Stimulated activated CD4-positive, alpha-beta T cell treated with anti-CD3 and anti-CD28 coated beads, Interleukin-4, amount 100 ng/mL, for 48 hours (primary cell): ENCODE measurements at regions not wholly inside any gene's neighbourhood (a gene's known extent, or its start where the extent isn't known, plus 50 kb on each side); places are given as distances from the start of the nearest gene placed in this dataset.

Source experiments
- DNase-seq, 2 donors: peaks; one replicate each; pipeline ENCODE4 v3.0.0-alpha.2; 2020; ENCODE audit warnings: low read depth in 2 of 2

GRCh38 chr12:24138041-24138440, 188.6 kb upstream of the SOX5 start:
- DNase-seq = no peak

DNA sequence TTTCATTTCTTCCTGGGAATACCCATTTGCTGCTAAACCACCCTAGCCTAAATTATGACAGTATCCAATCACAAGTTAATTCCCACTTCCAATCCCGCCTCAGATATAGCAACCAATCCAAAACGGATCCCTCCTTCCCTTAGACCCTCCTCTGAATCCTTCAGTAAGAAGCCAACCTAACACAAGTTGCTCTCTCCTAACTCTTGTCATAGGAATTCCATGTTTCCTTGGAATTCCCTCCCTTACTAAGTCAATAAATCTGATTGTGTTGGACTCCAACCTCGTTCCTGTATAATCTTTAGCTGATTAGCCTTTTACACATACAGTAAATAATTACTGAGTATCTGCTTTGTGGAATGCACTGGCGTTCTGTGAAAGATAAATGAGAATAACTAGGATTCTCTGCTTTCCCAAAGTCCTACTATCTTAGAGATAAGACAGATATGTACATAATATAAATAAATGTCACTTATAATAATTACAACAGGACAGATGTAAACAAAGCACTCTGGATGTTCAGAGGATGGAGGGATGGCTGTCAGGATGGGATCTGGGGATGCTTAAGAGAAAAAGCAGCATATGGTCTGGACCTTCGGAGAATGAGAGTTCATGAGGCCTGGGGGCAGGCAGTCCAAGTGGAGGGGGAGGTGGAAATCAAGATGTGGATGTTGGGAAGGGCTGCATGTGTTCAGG, 185.8 kb upstream of the SOX5 start:
- DNase-seq = no peak

- no peak for DNase-seq
These were observed 184.6 kb upstream of the SOX5 start for GRCh38 chr12:24134092-24134491.

- DNase-seq = no peak
These were observed 183.9 kb upstream of the SOX5 start for GRCh38 chr12:24133384-24133783.

- no peak for DNase-seq
These were observed 178.7 kb upstream of the SOX5 start for GRCh38 chr12:24127919-24128721.

- no peak for DNase-seq
These were observed 175.8 kb upstream of the SOX5 start for GRCh38 chr12:24125280-24125679.

- DNase-seq = no peak
These were observed 172.4 kb upstream of the SOX5 start for GRCh38 chr12:24121911-24122310.

GRCh38 chr12:24118668-24119067, 169.2 kb upstream of the SOX5 start:
- no peak for DNase-seq

GRCh38 chr12:24116548-24116947, 167.1 kb upstream of the SOX5 start:
- no peak for DNase-seq

DNA sequence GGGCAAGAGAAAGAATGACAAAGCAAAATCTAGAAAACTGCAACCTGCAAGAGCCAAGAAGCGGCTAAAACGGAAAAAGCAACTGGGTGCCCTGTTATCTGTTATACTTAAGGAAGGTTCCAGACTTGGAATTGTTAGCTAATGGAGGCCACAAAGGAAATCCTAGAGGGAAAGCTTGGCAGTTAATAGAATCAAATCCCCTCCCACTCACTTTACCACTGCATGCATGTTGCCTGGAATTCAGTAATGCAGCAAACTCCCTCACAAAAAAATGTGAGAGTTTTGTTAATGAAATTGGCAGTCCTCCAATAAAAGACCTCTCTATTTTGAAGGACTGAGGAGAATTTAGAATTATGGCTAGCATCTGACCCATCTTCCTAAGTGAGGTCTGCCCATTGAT, 164.2 kb upstream of the SOX5 start:
- DNase-seq = no peak

DNA sequence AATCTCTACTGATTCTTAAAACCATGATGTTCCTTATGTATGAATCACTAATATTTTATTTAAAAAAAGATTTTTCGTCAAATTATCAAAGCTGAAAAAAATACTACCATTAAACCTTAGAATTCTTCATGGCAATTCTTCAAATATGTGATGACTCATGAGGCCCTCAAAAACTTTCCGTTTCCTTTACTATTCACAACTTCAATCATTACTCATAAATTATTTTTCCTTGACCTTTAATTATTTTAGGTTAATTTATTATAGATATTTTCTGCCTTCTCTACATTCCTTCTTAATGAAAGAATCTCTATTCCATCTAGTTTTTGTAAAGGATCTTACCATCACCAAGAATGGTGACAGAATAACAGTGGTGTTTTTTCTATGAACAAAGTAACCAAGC, 162.1 kb upstream of the SOX5 start:
- no peak for DNase-seq

GRCh38 chr12:24111086-24111485, 161.6 kb upstream of the SOX5 start:
- no peak for DNase-seq

- no peak for DNase-seq
These were observed 160.0 kb upstream of the SOX5 start for GRCh38 chr12:24109381-24110039.

- DNase-seq = no peak
These were observed 153.2 kb upstream of the SOX5 start for GRCh38 chr12:24102676-24103075.

- DNase-seq = no peak
These were observed 150.1 kb upstream of the SOX5 start for GRCh38 chr12:24099576-24099975.

DNA sequence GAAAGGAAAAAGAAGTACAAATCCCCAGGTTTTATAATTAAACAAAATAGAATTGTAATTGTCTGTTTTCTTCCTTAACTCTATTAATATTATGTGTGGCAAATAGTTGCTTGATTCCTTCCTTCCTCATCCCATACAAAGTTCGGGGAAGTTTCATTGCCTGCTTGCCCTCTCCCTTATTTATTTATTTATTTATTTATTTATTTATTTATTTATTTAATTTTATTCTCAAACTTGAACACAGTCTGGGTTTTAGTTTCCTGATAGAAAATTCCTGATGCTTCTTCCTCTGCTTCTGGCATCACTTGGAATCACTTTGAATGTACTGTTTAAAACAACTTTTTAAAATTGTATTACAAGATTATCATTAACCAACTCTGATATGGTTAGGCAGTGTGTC, 145.8 kb upstream of the SOX5 start:
- no peak for DNase-seq

DNA sequence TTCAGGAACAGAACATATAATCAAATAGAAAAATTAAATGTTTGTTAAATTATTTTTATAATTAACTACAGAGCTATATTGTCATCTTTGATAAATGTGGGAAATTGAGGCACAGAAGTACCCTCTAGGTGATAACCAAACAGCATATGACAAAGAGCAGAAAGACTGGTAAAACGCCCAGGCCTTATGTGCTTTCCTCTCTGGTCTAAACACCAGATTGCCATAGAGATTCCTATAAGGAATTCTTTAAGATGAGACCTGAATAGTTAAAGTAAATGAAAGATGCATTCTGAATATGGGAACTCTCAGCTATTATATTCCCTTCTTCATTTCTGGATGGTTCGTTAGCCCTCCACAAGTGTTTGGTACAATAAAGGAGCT, 140.0 kb upstream of the SOX5 start:
- DNase-seq = no peak

DNA sequence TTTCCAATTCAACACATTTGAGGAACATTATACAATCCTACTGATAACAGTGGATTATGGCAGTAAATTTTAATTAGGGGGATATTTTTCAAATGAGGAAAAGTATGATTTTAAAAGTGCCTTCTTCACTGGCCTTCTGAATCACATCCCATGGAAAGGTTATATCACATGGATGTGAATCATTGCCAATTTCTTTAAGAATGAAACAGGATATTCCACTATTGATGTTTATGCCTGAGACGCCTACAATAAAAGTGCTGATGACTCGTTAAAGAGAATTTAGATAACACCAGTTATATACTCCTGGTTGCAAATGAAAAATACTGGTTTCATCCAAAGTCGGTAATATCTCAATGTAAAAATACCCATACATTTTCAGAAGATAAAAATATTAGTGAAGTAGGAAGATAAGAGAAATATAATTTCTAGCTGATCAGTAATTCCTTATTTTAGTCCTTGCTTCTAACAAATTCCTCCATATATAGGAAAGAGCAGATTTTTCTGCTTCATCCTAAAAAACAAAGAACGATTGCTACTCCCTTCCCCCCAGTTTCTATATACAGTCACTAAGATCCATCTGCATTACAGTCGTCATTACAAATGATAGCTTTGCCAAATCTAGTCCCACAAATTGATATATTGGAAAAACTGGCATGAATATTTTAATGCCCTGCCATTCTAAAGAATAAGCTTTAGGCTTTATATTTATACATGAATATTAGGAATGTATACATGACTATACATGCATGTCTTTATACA, 139.5 kb upstream of the SOX5 start:
- DNase-seq = no peak

GRCh38 chr12:24087294-24087693, 137.8 kb upstream of the SOX5 start:
- DNase-seq = no peak

- no peak for DNase-seq
These were observed 135.3 kb upstream of the SOX5 start for GRCh38 chr12:24084800-24085199.

DNA sequence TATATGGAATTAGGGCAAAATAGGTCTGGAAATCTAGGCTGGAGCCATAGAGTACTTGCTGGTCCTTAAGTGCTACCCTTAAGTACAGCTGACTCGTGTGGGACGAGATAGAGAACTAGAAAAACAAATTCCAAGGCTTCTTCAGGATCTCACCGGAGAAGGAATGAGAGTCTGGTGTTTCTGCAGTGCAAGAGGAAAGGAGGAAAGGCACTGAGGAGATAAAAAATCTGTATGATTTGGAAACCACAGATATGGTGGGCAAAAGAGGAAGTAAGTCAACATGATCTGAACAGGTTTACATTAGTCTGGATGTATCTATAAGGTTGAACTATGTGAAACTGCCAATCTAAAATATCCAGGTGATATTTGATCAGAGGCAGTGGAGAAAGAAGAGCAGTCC, 134.4 kb upstream of the SOX5 start:
- no peak for DNase-seq

DNA sequence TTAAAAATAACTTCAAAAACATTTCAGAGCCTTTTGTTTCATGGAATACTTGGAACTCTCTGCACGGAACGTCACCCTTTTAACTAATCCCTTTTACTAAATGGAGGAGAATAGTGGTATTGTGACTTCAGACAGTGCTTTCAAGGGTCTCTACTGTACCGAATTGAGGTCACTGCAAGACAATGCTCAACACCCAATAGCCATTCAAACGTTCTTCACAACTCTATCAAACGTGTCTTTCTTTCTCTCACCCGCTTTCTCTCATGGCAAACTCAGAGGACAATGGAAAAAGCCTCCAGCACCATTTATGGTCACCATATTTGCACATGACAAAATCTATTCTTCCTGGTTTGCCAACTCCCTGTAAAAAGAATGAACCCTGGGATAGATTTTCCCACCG, 132.1 kb upstream of the SOX5 start:
- no peak for DNase-seq
